Large intestine (tissue), 3 donors: ENCODE measurements at regions not wholly inside any gene's neighbourhood (a gene's known extent, or its start where the extent isn't known, plus 50 kb on each side); places are given as distances from the start of the nearest gene placed in this dataset.

Experiments used
- DNase-seq, 2 donors: peaks; one replicate each; pipeline versions ENCODE4 v3.0.0 to v3.0.0-alpha.2; 2013
- H3K27ac ChIP-seq: one replicate; pipeline ENCODE4 v1.5.1; 2013; ENCODE audit warnings: low read length
- H3K27me3 ChIP-seq: 2 replicates; pipeline ENCODE4 v1.6.1; 2013; ENCODE audit warnings: low read length; ENCODE audit not compliant: control insufficient read depth, insufficient read depth
- H3K36me3 ChIP-seq: 2 replicates; pipeline ENCODE4 v1.6.1; 2013; ENCODE audit warnings: low read length; ENCODE audit not compliant: control insufficient read depth, insufficient read depth
- H3K4me1 ChIP-seq: one replicate; pipeline ENCODE4 v1.6.1; 2013; ENCODE audit warnings: low read length; ENCODE audit not compliant: control insufficient read depth, insufficient read depth
- H3K4me3 ChIP-seq: one replicate; pipeline ENCODE4 v1.5.1; 2013; ENCODE audit warnings: low read length
- H3K9me3 ChIP-seq: one replicate; pipeline ENCODE4 v1.6.1; 2013; ENCODE audit warnings: mild to moderate bottlenecking, low read depth, low read length, moderate library complexity; ENCODE audit not compliant: control insufficient read depth
- WGBS: methylation state at CpG from one replicate; pipeline ENCODE4 v1.1.5; 2013; ENCODE audit warnings: low lambda C conversion rate; ENCODE audit not compliant: insufficient coverage; 5-methylcytosine and 5-hydroxymethylcytosine counted together

DNA sequence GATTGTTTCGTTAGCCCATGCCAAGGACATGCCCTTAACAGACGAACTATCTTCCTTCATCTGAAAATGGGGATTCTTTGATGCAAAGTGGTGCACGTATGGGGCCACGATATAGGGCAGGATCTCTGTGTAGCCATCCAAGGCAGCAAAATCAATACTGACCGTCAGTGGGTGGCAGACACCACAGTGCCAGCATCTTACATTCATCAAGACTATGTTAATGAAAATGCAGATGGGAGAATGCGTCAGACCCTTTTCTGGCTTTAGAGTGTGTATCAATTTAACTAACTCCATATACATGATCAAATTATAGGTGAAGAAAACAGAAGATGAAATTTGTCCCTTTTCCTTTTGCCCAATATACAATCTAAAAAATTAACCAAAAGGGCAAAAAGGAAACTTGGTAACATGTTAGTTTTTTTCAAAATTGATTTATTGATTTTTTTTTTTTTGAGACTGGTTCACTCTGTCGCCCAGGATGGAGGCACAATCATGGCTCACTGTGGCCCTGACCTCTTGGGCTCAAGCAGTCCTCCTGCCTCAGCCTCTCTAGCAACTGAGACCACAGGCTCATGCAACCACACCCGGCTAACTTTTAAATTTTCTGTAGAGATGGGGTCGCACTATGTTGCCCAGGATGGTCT is 169.2 kb upstream of the SPRY4 start:
- DNase-seq, result no peak
- 100% methylated on average over 1 of the region's 9 CpGs for WGBS
- H3K27me3 ChIP-seq, result no peaks in the 10 kb centered on the region
- no peak overlapping the region for H3K27ac ChIP-seq
- H3K9me3 ChIP-seq, result no peaks in the 10 kb centered on the region
- no peak overlapping the region for H3K4me3 ChIP-seq
- no peaks in the 10 kb centered on the region for H3K4me1 ChIP-seq
- no peaks in the 10 kb centered on the region for H3K36me3 ChIP-seq

DNA sequence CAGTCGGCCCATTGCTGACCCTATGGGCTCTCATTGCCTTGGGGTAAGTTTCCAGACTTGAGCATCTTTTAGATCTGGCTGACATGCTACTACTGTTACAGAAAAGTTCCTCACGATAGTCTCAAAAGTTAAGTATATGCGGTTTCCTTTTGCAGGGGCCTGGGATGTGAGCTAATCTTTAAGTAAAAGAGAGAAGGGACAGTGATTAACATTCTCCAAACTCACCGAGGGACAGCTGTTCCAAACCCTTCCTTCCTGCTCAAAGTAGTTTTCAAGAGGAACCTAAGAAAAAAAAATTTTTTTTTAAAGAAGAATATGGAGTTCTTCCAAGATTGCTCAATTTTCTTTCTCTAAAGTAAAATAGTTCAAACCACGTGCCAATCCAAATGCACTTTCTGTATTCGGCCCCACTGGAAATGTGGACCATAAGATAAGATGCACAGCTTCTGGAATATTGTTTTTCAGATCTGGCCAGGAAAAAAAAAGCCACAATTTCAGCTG is 168.0 kb upstream of the SPRY4 start:
- WGBS, result 88% methylated on average over 3 of the region's 6 CpGs
- Histone ChIP-seq H3K9me3 (no peaks in the 10 kb centered on the region), H3K4me1 (no peaks in the 10 kb centered on the region), H3K27me3 (no peaks in the 10 kb centered on the region), H3K36me3 (no peaks in the 10 kb centered on the region), H3K4me3 (no peak overlapping the region), H3K27ac (no peak overlapping the region)
- DNase-seq, result no peak

DNA sequence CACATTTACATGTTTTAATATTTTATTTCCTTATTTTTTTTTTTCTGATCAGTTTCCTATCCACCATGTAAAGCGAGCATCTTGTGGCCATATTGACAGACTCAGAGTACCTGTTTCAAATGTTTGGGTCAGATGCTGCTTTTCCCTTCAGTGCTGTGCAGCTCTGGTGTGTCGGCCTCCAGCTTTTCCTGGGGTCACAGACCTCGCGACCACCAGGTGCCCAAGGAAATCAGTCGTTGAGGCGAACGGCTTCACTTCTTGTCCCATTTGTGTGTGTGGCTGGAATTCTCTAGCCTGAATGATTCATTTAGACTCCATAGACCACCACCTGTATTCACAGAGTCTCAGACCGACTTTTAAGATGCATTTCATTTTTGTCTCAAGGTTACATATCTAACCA is 166.9 kb upstream of the SPRY4 start:
- H3K9me3 ChIP-seq, result no peaks in the 10 kb centered on the region
- H3K4me1 ChIP-seq, result no peaks in the 10 kb centered on the region
- peak overlapping the region; percentile 53 for H3K27ac ChIP-seq
- no peak overlapping the region for H3K4me3 ChIP-seq
- H3K36me3 ChIP-seq, result no peaks in the 10 kb centered on the region
- WGBS, result no CpG with 5 or more reads among the region's 8 CpGs
- no peak for DNase-seq
- no peaks in the 10 kb centered on the region for H3K27me3 ChIP-seq

DNA sequence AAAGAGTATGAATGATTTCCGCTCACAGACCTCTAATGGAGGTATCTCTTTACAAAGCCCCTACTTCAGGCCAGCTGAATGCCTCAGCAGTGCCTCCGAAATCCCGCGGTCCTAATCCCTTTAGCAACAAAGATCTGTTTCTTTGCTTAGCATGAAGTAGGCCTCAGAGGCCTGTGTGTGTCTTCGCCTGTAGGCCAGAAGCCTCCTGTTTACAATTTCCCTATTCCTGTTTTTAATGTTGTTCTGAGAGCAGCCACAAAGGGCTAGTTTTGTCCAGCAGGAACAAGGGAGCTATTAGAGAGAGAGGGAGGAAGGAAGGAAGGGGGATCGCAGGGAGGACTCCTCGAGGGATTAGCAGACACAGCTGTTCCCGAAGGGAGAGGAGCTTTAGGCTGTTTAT is 166.4 kb upstream of the SPRY4 start:
- DNase-seq, result peak in 1 of 2 donors; percentile 32
- peak overlapping the region; percentile 53 for H3K27ac ChIP-seq

DNA sequence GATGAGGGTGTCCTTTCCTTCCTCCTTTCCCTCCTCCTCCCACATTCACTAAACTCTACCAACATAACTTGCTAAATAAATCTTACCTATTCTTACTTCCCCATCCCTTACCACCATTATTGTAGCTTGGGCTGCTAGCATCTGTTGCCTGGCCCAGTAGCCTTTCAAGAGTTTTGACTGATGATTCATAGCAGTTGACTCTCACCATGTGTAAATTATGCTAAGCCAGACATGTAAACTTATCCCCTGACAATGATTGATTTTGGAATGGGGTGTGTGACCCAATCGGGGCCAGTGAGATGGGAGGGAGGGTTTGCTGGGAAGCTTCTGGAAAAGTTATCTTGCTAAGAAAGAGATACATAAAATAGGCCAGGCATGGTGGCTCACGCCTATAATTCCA is 161.8 kb upstream of the SPRY4 start:
- DNase-seq, result no peak
- no CpG with 5 or more reads among the region's 2 CpGs for WGBS
- no peak overlapping the region for H3K4me3 ChIP-seq
- H3K4me1 ChIP-seq, result no peaks in the 10 kb centered on the region
- no peaks in the 10 kb centered on the region for H3K9me3 ChIP-seq
- H3K27me3 ChIP-seq, result no peaks in the 10 kb centered on the region
- H3K36me3 ChIP-seq, result no peaks in the 10 kb centered on the region
- H3K27ac ChIP-seq, result no peak overlapping the region

More for the DNA sequence above, 166.4 kb upstream of the SPRY4 start:
- Histone ChIP-seq H3K4me3 (no peak overlapping the region), H3K27me3 (no peaks in the 10 kb centered on the region), H3K36me3 (no peaks in the 10 kb centered on the region), H3K9me3 (no peaks in the 10 kb centered on the region), H3K4me1 (no peaks in the 10 kb centered on the region)
- no CpG with 5 or more reads among the region's 8 CpGs for WGBS

DNA sequence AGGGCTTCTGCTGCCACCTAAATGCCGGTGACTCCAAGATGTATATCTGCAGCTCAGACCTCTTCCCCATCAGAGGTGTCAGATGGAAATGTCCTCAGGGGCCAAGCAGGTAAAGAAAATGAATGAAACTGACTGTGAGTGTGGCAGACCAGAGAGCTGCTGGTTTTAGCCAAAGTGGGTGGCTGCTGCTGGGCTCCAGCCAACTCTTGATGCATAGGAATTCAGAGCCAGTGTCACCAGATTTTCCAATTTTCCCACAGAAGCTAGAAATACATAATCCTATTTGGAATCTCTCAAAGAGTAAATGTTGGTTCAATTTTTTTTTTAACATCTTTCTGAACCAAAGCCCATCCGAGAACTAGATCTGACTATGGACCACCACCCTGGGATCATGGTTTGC is 161.2 kb upstream of the SPRY4 start:
- no CpG with 5 or more reads among the region's 2 CpGs for WGBS
- H3K9me3 ChIP-seq, result no peaks in the 10 kb centered on the region

DNA sequence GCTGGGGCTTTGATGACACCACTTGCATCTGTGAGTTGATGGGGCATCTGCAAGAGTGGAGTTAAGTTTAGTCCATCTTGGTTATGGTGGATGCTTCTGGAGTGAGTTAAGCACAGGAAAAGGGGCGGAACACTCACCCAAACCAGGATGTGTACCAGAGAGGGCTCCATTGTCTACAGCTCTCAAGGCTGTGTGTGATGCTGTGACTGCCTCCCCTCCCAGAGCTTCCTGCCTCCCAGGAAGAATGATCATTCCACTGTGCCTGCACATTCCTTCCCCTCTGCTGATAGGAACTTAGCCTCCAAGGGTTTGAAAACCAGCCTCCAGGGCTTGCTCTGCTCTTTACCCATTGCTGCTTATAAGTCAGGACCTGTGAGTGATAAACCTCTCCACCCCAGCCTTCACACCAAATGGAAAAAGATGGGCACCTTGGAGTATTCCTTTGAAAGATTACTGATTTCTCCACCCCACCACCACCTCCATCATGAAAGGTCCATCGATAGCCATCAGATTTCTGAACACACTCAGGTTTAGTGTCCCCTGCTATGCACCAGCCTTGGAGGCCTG is 160.1 kb upstream of the SPRY4 start:
- WGBS, result no CpG with 5 or more reads among the region's 2 CpGs
- Histone ChIP-seq H3K36me3 (no peaks in the 10 kb centered on the region), H3K4me1 (no peaks in the 10 kb centered on the region), H3K4me3 (no peak overlapping the region), H3K9me3 (no peaks in the 10 kb centered on the region), H3K27ac (no peak overlapping the region), H3K27me3 (no peaks in the 10 kb centered on the region)
- DNase-seq, result no peak

More for the DNA sequence above, 161.2 kb upstream of the SPRY4 start:
- Histone ChIP-seq H3K4me1 (no peaks in the 10 kb centered on the region), H3K27ac (no peak overlapping the region), H3K36me3 (no peaks in the 10 kb centered on the region), H3K4me3 (no peak overlapping the region), H3K27me3 (no peaks in the 10 kb centered on the region)
- no peak for DNase-seq

DNA sequence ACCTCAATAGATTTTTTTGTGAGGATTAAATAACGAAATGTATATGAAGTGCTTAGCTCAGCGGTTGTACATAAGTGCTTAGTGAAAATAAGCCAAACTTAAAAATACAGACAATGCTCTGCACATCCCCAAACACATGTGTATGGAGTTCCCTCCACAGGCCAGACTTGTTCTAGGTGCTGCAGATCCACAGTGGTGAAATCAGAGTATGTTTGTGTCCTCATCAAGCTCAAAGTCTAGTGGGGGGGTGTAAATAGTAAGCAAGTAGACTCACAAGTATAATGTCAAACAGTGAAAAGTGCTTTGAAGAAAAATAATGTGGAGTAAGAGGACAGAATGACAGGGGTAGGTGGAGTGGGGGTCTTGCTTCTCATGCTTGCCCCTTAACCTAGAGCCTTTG is 157.4 kb upstream of the SPRY4 start:
- WGBS, result no CpG with 5 or more reads among the region's 2 CpGs
- peaks cover 4% of the 10 kb centered on the region for H3K9me3 ChIP-seq
- H3K36me3 ChIP-seq, result no peaks in the 10 kb centered on the region
- H3K4me1 ChIP-seq, result no peaks in the 10 kb centered on the region
- no peaks in the 10 kb centered on the region for H3K27me3 ChIP-seq
- peak in 1 of 2 donors; percentile 15 for DNase-seq
- H3K27ac ChIP-seq, result no peak overlapping the region
- H3K4me3 ChIP-seq, result no peak overlapping the region

DNA sequence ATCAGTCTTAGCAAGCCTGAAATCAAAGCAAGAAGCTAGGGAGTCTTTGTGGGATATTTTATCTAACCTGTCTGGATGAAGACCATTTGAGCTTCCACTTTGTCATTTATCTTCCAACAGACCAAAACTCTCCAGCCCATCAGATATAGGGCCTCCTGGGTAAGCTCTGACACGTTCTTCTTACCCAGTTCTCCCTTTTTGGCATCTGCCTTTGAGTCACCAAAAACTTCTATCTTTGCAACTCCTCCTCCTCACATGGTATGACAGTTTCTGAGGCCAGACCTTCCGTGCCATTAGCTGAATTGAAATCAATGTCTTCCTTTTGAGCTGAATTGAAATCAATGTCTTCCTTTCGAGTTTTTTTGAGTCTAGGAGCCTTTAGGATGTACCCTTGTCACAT is 156.6 kb upstream of the SPRY4 start:
- no peak overlapping the region for H3K4me3 ChIP-seq
- no peaks in the 10 kb centered on the region for H3K36me3 ChIP-seq
- WGBS, result 90% methylated on average over 2 of the region's 3 CpGs
- H3K4me1 ChIP-seq, result no peaks in the 10 kb centered on the region
- no peak for DNase-seq
- no peaks in the 10 kb centered on the region for H3K27me3 ChIP-seq
- no peak overlapping the region for H3K27ac ChIP-seq
- peaks cover 4% of the 10 kb centered on the region for H3K9me3 ChIP-seq

DNA sequence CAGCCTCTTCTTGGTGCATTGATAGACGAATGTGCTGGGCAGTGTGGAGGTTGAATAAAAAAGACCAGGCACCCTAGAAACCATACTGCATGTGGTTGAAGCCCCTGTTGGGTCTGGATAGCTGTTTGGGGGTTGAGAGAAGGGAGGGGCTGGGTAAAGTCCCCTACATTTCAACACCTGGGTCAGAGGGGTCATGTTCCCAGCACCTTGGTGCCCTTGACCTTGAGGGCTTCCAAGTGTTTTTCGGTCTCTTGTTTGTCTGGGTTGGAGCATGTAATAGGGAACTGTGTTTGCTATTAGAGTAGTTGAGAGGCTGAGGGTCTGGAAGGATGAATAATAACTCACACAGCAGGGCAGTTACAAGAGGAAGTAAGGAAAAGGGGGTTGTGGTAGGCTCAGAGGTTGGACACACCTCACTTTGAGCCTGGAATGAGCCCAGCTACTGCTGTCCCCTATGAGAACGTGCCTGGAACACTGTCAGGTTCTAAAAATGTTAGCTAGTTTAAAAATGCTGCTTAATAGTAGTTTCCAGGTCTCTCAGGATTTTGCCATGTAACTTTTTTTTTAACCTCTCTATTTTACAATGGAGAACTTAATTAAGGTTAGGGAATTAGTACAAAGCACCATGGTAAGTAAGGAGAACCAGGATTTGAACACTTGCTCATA is 155.2 kb upstream of the SPRY4 start:
- Histone ChIP-seq H3K4me3 (no peak overlapping the region), H3K4me1 (no peaks in the 10 kb centered on the region), H3K36me3 (no peaks in the 10 kb centered on the region), H3K27me3 (no peaks in the 10 kb centered on the region), H3K9me3 (peaks cover 4% of the 10 kb centered on the region), H3K27ac (no peak overlapping the region)
- no CpG with 5 or more reads among the region's 3 CpGs for WGBS
- DNase-seq, result no peak
